COR-L47 (cell line): ENCODE measurements at regions not wholly inside any gene's neighbourhood (a gene's known extent, or its start where the extent isn't known, plus 50 kb on each side); places are given as distances from the start of the nearest gene placed in this dataset.

Source experiments
- DNase-seq: peaks from one replicate; lab custom pipeline; 2025; lab: John Stamatoyannopoulos, UW

DNA sequence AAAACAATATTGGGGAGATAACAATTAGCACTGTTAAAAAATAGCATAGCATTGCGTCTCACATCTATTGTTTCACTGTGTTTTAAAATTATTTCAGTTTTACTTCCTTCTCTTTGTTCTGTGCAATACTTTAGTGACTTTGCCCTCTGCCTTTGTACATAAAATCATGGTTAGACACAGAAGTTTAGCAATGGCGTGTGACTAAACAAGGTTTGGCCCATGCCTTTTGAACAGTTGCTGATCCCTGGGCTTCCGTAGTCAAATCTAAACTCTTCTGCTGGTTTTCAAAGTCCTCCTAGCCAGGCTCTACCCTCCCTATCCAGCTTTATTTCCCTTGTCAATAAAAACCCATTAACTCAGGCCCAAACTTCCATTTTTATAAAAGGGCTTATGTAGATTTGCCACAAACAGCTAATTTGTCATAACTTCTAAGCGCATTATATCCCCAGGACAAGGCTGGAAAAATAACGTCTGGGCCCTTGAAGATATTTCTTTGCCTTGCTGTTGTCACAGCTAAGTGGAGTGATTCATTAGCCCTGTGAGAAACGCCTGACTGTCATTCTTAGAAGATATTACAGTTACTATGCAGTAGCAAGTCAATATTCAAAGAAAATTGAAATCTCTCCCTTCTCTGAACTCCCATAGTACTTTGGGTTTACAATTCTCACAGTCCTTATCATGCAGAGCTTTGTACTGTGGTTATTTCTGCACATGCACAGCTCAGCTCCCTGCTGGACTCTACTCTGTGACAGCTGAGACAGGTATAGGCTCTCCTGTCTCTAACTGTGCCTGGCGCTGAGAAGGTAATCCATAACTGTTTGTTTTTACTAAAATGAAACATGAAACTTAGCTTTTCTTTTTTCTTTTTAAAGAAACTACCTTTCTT is 123.4 kb upstream of the SLC24A5 start:
- no peak for DNase-seq

DNA sequence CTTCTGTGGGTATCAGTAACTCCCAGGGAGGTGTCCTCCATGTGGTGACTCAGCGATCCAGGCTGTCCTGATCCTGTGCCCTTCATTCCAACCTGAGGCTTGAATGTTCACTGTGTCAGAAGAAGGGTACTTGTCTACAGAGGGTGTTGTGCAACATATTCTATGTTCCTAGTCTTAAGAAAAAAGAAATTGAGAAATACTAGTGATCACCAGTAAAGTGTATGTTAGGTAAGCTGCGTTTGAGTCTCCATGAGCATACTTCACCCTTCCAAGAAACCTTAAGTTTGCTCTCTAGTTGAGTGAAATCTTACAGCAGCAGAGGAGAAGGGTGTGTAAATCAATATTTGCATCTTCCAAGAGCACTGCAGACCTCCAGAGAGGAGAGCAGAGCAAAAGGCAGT is 122.2 kb upstream of the SLC24A5 start:
- no peak for DNase-seq

DNA sequence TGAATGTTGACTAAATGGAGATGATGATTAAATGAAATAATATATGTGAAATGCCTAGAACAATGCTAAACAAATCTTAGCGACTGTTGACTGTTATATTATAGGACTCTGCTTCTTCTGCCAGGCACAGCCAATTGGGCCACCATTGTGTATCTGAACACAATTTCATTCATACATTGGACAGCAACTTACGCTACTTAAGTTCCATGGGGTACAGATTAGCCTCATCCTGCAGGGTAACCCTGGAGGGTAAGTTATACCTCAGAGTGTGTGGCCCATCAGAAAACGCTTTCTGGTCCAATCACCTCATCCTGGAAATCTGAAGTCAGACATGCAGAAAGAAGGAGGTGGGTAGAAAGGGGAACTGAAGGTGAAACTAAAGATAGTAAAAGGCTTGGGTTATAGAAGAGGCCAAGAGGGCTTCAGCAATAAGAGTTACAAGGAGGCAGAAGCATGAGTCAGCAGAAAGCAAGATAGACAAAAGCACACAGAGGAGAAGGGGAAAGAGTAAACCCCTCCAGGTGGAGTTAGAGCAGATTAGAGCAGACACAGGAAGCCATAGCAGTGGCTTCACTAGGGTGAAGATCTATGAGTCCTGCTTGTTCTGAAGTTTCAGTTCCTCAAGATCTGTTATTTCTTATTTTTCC is 119.3 kb upstream of the SLC24A5 start:
- no peak for DNase-seq

DNA sequence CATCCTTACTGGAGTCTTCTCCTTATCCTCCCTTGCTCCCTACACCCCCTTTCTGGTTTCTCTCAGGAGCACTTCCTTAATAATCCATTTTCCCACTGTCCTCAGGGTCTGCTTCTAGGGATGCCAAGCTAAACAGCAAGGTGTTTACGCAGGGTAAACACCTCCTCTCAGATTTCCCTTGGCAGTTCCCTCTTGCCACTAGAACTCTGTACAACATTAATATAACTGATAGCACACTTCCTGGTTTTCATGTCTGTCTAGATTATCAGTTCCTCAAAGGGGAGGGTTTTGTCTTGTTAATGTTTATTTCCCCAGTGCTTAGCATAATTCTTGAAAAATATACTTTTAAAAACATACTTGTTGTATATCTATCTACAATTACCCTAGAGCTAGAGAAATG is 118.0 kb upstream of the SLC24A5 start:
- peak; percentile 21 for DNase-seq

DNA sequence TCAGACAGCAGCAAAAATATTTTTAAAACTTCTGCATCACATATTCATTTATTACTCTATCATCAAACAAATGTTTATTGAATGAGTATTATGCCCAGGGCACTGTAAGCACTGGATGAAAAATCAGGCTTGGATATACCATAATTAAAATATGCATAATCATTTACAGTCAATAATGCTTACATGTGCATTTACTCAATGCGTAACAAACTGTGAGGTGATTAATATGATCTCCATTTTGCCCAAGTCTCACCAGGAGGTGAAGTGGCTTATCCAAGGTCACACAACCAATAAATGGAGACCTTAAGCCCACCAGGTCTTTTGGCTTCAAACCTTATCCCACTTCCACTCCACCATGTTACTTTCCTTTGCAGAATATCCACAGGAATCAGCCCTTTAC is 117.3 kb upstream of the SLC24A5 start:
- DNase-seq: no peak

DNA sequence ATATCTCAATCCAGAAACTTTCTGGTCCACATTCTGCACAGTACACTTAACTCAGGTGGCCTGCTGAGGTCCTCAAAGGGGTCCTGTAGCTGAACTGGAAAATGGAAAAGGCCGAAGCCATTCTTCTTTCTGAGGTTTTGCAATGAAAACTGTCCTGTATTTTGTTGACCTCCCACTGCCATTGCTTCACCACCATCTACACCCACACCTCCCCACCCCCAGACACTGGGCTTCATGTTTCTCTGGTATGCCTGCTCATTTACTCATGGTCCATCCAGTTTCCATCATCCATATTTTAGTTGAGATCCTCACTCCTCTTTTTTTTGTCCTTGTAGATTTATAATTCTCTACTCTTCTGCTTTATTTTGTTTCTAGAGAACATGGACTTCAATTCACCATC is 115.7 kb upstream of the SLC24A5 start:
- no peak for DNase-seq

DNA sequence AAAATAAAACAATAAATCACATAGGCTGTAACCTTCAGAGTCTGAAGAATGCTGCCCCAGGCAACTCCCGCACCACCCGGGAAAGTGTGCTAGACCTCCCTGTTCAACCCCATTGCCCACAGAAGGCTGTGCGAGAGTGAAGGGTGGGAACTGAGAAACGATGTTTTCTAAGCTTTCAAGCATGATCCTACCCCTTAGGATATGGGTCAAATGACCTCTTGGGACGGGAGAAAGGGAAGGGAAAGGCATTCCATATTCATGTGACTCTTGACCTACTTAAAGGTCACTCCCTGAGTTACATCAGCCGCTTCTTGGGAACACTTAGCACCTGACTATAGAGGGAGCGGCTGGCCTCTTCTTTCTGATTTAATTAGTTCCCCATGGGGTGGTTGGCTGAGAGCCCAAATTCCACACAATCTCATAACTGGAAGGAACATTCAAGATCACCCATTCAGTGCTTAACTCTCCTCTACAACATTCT is 114.7 kb upstream of the SLC24A5 start:
- no peak for DNase-seq

DNA sequence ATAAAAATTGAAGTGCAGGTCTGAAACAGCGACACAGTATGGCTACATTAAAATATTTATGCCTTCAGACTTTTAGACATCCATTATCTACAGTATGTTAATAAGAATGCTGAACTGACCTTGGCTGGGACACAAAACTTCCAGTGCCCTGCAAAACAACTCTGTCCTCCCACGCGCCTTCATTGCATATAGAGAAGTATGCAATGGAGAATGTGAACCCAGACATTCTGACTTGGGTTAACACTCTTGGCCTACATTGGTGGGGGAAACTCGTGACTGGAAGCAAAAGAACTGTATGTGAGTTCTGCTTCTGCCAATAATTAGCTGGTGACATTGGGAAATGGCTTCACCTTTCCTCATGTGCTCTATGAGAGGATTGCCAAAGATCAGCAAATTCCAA is 110.5 kb upstream of the SLC24A5 start:
- DNase-seq: no peak

DNA sequence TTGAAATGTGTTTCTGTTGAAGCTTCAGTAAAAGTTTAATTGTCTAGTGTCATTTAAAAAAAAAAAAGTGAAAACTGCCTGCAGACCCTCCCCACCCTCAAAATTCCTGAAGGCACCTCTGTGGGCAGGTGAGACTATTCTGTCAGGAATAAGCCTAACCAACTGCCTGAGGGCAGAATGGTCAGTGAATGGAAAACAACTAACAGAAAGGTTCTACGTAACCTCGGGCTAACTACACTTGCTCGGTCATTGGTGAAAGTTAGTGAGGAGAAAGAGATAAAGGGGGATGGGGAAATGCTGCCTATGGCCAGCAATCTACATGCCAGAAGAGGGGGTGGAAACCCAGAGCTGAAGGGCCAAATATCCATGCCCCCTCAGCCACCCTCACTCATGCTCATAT is 108.6 kb upstream of the SLC24A5 start:
- no peak for DNase-seq

DNA sequence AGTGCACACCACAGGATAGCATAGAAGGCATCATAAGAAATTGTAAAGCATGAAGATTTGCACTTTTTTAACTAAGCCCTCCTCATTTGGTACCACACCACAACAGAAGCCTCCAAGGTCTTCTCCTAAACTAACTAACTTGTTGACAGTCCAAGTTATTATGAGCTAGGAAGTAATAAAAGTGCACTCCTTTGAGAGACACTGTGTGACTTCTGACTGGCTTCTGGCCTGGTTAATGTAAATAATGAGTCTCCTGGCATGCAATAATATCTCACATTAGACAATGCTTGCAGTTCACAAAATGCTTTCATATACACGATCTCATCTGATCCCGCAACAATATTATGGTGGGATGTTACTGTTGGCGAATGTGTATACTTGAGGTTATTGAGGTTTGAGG is 103.9 kb upstream of the SLC24A5 start:
- DNase-seq: no peak

DNA sequence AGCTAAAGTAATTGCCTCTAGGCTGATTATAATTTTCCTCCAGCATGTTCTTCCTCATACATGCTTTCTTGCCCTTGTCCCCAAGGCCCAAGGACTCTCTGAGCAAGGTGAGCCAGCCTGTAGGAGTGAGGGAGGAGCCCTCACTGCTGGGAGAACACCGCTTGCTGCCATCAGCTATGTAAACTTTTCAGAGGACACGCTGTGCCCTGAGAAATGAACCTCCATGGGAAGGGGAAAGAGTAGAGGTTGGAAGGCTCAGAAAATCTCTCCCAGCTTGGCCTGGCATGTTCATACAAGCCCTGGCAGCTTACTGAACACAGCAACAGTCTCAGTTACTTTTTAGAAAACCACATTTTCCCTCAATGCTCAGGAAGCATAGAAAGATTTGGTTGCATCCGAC is 103.0 kb upstream of the SLC24A5 start:
- no peak for DNase-seq

DNA sequence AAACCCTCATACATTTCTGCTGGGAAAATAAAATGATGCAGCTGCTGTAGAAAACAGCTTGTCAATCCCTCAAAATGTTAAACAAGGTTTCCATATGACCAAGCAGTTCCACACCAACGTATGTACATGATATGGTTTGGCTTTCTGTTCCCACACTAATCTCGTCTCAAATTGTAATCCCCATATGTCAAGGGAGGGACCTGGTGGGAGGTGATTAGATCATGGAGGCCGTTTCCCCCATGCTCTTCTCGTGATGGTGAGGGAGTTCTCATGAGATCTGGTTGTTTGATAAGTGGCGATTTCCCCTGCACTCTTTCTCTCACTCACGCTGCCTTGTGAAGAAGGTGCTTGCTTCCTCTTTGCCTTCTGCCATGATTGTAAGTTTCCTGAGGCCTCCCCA is 100.6 kb upstream of the SLC24A5 start:
- DNase-seq: no peak

DNA sequence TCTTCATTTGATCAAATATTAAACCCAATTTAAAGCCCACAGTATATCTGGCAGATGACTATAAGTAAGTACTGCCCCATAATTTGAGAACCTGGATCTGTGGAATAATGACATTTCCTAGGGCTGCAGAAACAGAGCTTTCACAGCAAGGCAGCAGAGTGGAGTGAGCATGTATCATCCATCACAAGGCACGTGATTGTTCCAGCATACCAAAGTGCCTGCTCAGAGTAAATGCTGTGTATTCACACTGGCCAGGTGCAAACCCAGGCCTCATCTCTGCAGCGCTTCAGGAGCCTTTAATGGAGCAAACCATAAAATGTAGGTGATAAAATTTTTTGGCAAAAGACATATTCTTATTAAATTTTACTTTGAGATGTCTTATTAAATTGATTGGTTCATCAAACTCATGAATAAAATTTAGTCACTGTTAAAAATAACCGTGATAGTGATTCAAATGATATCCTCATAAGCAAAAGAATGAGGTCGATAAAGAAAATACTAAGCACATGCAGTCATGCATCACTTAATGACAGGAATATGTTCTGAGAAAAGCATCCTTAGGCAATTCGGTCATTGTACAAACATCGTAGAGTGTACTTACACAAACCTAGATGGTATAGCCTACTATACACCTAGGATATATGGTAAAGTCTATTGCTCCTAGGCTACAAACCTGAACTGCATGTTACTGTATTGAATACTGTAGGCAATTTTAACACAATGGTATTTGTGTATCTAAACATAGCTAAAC is 99.3 kb upstream of the SLC24A5 start:
- DNase-seq: no peak

DNA sequence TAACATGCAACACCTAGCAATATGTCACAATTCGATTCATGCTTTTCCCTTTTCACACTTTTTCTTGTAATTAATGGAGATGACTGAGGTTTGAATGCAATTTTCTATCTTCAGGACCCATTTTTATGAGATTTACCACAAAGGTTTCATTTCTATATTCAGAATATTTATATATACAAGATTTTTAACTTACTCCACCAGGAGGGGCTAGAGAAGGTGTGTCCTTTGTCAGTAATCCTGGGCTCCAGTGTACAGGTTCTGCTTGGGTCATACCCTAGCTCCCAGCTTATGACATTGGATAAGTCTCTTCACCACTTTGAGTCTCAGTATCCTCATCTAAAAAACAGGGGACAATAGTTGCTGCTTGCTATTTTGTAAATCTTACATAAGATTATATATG is 95.7 kb upstream of the SLC24A5 start:
- DNase-seq: peak; percentile 15

DNA sequence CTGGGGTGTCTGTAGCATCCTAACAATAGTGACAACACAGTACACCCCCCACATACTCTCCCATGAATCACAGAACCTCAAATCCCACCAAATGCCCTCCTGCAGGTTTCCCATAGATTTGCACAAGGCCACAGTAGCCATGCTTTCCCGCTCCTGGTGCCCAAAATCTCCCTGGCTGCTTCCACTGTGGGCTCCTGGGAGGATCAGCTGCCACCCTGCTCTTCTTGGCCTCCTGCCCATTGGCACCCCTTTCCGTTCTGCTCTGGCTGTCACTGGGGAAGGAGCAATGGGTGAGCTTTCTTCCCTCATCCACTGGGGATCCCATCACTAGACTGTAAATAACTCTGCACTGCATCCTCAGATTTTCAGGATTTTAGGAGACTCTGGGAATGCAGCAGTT is 92.1 kb upstream of the SLC24A5 start:
- DNase-seq: no peak

DNA sequence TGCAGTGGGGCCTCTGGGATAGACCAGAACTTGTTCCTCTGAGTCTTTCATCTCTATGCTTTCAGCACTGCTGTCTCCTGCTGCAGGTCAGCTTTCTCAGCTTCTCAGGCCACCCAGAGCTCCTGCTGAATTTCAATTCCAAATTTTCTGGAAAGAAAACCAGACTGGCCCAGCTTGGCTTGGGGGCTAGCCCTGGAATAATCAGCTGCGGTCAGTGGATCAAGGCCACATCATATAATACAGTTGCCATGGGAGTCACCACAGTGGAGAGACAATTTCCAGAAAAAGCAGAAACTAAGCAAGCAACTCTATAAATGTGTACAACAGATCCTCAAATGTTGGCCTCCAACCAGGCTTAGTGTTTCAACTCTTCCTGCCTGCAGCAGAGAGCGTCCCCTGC is 91.1 kb upstream of the SLC24A5 start:
- no peak for DNase-seq

DNA sequence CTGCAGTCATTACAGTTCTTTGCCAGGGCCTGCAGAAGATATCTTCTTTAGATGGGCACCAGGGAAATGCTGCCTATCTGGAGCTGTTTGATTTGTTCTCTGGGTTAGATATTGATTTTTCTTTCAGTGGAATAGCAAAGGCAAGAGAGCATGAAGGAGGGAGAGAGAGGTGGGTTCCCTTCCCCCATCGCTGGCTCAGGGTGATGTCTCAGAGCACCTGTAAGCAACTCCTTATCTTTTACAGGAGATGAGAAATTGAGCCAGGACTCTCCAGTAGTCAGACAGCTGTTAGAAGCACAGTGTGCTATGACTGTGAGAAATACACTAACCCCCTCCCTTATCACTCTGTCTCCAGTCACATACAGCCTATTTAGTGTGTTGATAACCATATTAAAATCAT is 89.3 kb upstream of the SLC24A5 start:
- no peak for DNase-seq

DNA sequence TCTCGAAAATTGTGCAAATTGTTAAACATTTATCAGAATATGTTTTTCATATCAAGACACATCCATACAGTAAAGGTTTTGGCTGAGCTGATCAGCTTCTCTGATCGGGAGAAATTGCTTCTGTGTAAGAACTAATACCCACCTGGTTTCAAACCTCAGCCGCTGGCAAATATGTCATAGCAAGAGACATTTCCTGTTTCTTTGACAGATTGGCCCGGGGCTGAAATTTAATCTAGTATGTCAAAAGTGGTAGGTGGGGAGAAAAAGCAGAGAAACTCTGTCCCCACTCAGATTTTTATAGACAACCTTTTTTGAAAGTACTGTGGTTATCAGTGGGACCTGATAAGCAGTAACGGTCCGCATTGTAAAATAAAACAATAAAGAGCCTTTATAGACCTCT is 88.8 kb upstream of the SLC24A5 start:
- no peak for DNase-seq

DNA sequence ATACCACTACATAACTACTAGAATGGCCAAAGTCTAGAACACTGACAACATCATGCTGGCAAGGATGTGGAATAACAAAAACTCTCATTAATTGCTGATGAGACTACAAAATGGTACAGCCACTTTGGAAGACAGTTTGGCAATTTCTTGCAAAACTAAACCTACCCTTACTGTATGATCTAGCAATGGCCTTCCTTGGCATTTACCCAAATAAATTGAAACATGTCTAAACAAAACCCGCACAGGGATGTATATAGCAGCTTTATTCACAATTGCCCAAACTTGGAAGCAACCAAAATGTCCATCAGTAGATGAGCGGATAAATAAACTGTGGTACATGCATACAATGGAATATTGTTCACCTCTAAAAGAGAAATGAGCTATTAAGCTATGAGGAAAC is 87.9 kb upstream of the SLC24A5 start:
- no peak for DNase-seq

DNA sequence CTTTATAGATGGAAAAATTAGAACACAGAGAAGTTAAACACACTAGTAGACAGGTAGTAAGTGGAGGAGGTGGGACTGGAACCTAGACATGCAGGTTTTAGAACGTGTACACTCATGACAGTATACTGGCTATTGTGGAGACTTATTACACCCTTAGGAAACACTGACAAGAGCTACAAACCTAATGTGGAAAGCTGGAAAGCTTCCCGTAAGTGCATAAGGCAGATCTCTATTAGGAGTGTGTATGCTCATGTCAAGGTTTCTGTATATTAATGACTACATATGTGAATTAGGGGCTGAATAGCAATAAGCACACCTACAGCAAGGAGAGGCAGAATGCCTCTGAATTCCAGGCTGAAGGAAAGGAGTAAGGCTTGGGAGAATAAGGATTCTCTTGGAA is 82.6 kb upstream of the SLC24A5 start:
- no peak for DNase-seq

DNA sequence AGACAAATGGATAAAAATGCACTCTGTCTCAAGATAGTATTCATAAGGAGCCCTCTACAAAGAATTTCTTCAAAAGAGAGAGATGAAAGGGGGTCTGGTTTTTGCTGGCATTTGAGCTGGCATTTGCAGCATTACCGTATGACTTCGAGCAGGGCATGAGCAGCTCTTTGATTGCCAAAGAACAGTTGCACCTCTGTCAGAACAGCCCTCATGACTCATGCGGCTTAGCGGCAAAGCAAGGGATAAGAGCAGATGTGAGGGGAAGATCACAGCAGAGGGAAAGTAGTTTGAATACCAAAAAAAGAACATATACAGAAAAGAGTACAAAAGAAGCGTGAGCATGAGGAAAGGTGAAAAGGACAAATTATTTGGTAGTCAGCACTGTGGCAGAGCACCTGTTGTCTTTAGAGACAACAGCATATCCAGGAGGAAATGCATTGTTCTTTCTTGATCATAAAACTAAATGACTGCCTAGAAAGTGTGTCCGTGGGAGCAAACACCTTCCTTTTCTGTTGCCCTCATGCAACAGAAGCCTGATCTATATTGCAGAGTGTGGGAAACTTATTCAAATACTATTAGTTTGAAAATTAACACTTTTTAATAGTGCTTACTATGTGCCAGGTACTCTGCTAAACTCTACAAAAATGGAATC is 80.5 kb upstream of the SLC24A5 start:
- no peak for DNase-seq

DNA sequence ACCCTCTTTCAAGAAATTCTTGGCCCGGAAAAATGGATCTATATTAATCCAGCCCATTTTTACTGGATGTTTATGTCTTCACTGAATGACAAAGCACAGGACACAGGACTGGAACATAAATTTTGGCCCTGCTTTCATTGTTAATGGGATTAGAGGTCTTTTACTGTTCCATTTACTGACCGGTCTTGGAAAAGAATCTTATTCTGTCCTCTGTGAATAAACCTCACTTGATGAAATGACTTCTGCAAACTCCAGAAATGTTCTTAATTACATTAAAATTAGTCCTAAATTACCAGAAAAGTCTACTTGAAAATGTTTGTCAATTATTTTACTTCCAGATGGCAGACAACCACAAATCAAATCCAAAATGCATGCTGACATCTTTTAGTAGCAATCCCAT is 79.3 kb upstream of the SLC24A5 start:
- DNase-seq: no peak
